ENCODE measurements at regions not wholly inside any gene's neighbourhood (a gene's known extent, or its start where the extent isn't known, plus 50 kb on each side); places are given as distances from the start of the nearest gene placed in this dataset.

DNA sequence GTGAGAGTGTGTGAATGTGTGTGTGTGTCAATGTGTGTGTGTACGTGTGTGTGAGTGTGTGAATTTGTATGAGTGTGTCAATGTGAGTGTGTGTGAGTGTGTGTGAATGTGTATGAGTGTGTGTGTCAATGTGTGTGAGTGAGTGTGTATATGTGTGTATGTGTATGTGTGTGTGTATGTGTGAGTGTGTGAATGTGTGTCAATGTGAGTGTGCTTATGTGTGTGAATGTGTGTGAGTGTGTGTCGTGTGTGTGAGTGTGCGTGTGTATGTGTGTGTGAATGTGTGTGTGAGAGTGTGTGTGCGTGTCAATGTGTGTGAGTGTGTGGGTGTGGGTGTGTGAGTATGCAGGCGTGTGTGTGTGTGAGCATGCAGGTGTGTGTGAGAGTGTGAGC is 93.5 kb upstream of the ALDH1A3 start:
- Histone ChIP-seq H3K27ac (no peak overlapping the region), H3K4me3 (no peak overlapping the region), H3K4me1 (no peaks in the 10 kb centered on the region), H3K27me3 (no peaks in the 10 kb centered on the region), H3K9me3 (no peaks in the 10 kb centered on the region), H3K36me3 (no peaks in the 10 kb centered on the region)
- 85 to 92% methylated on average over 5 of the region's 5 CpGs for WGBS, 2 donors
- intact Hi-C loops (cut with DNase I), result no loop called here
- TF ChIP-seq, protein P1, sequence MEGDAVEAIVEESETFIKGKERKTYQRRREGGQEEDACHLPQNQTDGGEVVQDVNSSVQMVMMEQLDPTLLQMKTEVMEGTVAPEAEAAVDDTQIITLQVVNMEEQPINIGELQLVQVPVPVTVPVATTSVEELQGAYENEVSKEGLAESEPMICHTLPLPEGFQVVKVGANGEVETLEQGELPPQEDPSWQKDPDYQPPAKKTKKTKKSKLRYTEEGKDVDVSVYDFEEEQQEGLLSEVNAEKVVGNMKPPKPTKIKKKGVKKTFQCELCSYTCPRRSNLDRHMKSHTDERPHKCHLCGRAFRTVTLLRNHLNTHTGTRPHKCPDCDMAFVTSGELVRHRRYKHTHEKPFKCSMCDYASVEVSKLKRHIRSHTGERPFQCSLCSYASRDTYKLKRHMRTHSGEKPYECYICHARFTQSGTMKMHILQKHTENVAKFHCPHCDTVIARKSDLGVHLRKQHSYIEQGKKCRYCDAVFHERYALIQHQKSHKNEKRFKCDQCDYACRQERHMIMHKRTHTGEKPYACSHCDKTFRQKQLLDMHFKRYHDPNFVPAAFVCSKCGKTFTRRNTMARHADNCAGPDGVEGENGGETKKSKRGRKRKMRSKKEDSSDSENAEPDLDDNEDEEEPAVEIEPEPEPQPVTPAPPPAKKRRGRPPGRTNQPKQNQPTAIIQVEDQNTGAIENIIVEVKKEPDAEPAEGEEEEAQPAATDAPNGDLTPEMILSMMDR (IDR thresholded peaks at IDR 0.05), result no peak
- TF ChIP-seq POLR2AphosphoS5 (IDR thresholded peaks at IDR 0.05), result no peak
- no peak for TF ChIP-seq POLR2A (IDR thresholded peaks at IDR 0.05)
- no peak for TF ChIP-seq EP300 (IDR thresholded peaks at IDR 0.05)
- no peak for DNase-seq

DNA sequence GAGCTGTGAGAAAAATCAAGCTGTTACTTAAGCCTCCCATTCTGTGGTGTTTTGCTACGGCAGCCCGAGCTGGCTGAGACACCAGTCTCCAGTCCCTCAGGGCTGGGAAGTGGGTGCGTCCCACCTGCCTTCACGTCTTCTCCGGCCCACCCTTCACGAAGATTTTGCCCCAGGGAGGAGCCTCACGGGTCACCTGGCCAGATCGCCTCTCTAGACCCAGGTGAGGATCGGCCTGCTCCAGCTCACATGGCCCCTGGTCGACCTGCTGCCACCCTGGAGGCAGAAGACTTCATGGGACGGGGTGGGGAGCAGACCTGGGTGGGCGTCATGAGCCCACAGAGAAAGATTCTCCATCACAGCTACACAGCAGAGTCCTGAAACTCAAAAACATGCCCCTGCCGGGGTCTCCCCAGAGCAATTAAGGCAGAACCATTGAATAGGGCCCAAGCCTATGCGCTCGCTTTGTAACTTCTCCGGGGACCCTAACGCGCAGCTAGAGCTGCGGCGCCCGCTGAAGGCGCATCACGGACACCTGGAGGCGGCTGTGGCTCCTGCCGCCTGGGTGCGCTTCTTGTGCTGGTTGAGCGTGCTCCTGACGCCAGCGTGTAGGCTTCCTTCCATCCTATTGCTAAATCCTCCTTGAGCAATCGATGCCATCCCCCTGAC is 92.6 kb upstream of the ALDH1A3 start:
- Histone ChIP-seq H3K36me3 (no peaks in the 10 kb centered on the region), H3K4me3 (no peak overlapping the region), H3K9me3 (no peaks in the 10 kb centered on the region), H3K27me3 (no peaks in the 10 kb centered on the region), H3K4me1 (no peaks in the 10 kb centered on the region), H3K27ac (no peak overlapping the region)
- TF ChIP-seq, protein P1 (IDR thresholded peaks at IDR 0.05), result no peak
- TF ChIP-seq POLR2AphosphoS5 (IDR thresholded peaks at IDR 0.05), result no peak
- no peak for DNase-seq
- intact Hi-C loops (cut with DNase I), result no loop called here
- whole genome bisulfite sequencing, 2 donors, result 89 to 91% methylated on average over 30 of the region's 30 CpGs

DNA sequence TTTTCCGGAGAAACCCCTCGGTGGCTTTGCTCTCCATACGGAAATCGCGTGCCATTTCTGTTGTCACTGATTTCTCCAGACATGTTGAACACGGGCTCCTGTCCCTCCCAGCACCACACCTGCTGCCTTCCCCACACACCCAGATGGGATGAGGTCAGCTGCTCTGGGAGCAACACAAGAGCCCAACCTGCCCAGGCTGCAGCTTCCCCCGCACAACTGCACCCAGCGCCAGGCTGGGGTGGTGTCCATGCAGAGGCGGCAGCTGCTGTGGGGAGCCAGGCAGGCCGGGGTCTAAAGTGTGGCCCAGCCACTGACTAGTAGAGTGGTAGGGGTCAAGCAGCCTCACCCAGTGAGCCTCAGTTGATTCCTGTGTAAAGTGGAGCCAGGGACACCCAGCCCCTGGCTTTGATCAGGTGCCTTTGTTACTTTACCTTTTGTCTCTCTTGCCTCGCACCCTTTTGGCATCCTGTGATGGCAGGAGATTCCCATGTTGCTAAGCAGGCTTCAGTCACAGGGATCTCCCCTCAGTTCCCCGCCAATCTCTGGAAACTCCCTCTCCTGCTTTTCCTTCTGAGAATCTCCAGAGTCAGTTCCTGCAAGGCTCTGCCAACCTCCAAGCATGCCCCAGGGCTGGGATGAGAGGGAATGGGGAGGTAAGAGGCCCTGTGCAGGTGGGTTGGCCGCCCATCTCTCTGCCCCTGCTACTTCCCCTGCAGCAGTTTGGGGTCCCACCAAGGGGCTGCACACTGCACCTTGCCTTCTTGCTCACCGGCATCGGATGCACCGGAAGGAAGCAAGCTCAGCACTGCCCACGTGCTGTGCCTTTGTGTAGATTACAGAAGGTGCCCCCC is 91.8 kb upstream of the ALDH1A3 start:
- Histone ChIP-seq H3K4me1 (no peaks in the 10 kb centered on the region), H3K36me3 (no peaks in the 10 kb centered on the region), H3K9me3 (no peaks in the 10 kb centered on the region), H3K27me3 (no peaks in the 10 kb centered on the region), H3K27ac (no peak overlapping the region), H3K4me3 (no peak overlapping the region)
- no peak for DNase-seq
- TF ChIP-seq POLR2AphosphoS5 (IDR thresholded peaks at IDR 0.05) (no peak), POLR2A (IDR thresholded peaks at IDR 0.05) (no peak), EP300 (IDR thresholded peaks at IDR 0.05) (no peak)
- TF ChIP-seq, protein P1 (IDR thresholded peaks at IDR 0.05), result no peak
- intact Hi-C loops (cut with DNase I), result no loop called here
- WGBS, 2 donors, result 77 to 85% methylated on average over 17 of the region's 17 CpGs

DNA sequence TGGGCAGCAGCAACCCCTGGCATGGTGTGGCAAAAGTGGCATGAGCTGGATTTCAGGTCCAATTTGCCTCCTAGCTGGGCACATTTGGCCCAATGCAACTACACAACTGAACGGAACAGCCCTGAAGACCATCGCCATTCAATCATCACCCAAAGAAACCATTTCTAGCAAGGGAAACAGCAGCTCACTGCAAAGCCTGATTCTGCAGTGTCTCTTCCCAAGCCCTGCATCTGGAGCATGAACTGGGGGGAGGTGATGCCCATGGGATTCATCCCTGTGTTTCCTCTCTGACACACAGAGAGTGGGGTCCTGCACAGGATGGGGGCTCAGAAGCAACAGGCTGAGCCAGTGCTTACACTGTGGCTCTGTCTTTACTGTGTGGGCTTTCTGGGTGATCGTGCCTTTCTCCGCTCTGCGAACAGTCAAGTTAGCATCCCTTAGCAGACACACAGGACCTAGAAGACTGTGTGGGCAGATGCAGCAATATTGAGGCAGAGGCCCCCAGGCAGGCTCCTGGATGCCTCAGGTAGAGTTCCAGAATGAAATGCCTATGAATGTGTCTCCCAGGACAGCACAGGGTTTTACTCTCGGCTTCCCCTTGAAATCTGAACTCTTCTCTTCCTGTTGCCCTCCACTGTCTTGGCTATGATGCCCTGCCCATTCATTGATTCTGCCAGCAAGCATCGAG is 91.1 kb upstream of the ALDH1A3 start:
- TF ChIP-seq POLR2AphosphoS5 (IDR thresholded peaks at IDR 0.05) (no peak), POLR2A (IDR thresholded peaks at IDR 0.05) (no peak)
- TF ChIP-seq, protein P1 (IDR thresholded peaks at IDR 0.05), result no peak
- DNase-seq, result no peak
- WGBS, 2 donors, result 85 to 86% methylated on average over 7 of the region's 7 CpGs
- Histone ChIP-seq H3K9me3 (no peaks in the 10 kb centered on the region), H3K4me1 (no peaks in the 10 kb centered on the region), H3K27ac (no peak overlapping the region), H3K27me3 (no peaks in the 10 kb centered on the region), H3K36me3 (no peaks in the 10 kb centered on the region), H3K4me3 (no peak overlapping the region)
- intact Hi-C loops (cut with DNase I), result no loop called here

All from sigmoid colon (tissue), 6 donors.